SK-N-SH (cell line): ENCODE measurements at regions not wholly inside any gene's neighbourhood (a gene's known extent, or its start where the extent isn't known, plus 50 kb on each side); places are given as distances from the start of the nearest gene placed in this dataset.

Experiments used
- CTCF ChIP-seq: fragments of 200-600 bp; sonication (generic); IDR thresholded peaks from 2 replicates; pipeline ENCODE4 v1.6.1; 2017; ENCODE audit warnings: antibody characterized with exemption, mild to moderate bottlenecking, moderate library complexity
- EP300 ChIP-seq, 2 experiments: IDR thresholded peaks; 2 replicates each; pipeline versions ENCODE4 v1.4.0 to v1.6.1; 2012; ENCODE audit warnings: borderline replicate concordance in 1 of 2, low read depth in 1 of 2, low read length in 1 of 2
- EZH2phosphoT487 ChIP-seq: fragments of 200-600 bp; sonication (generic); IDR thresholded peaks from 2 replicates; pipeline ENCODE4 v1.6.1; 2017; ENCODE audit warnings: low read depth, mixed run types, mild to moderate bottlenecking, antibody characterized with exemption, moderate library complexity, borderline replicate concordance
- GABPA ChIP-seq: IDR thresholded peaks from 2 replicates; pipeline ENCODE4 v1.4.0; 2012; ENCODE audit warnings: low read depth, mild to moderate bottlenecking
- MXI1 ChIP-seq: IDR thresholded peaks from 2 replicates; pipeline ENCODE4 v1.6.1; 2012; ENCODE audit warnings: mild to moderate bottlenecking, low read depth, low read length, improper control_type of control experiment
- POLR2AphosphoS5 ChIP-seq: IDR thresholded peaks from 2 replicates; pipeline ENCODE4 v1.6.1; 2012; ENCODE audit warnings: low read depth, low read length
- RFX5 ChIP-seq: IDR thresholded peaks from 2 replicates; pipeline ENCODE4 v1.6.1; 2012; ENCODE audit warnings: mild to moderate bottlenecking, improper control_type of control experiment, low read length
- SIN3A ChIP-seq: IDR thresholded peaks from 2 replicates; pipeline ENCODE4 v1.6.1; 2012; ENCODE audit warnings: low read depth, mild to moderate bottlenecking, low read length, moderate library complexity, borderline replicate concordance
- SMC3 ChIP-seq: IDR thresholded peaks from 2 replicates; pipeline ENCODE4 v1.6.1; 2012; ENCODE audit warnings: low read depth, low read length, improper control_type of control experiment
- TAF1 ChIP-seq: IDR thresholded peaks from 2 replicates; pipeline ENCODE4 v1.6.1; 2012; ENCODE audit warnings: low read depth, mild to moderate bottlenecking, low read length, moderate library complexity, borderline replicate concordance
- TCF12 ChIP-seq: IDR thresholded peaks from 2 replicates; pipeline ENCODE4 v1.4.0; 2012
- TEAD4 ChIP-seq: IDR thresholded peaks from 2 replicates; pipeline ENCODE4 v1.4.0; 2012; ENCODE audit warnings: mild to moderate bottlenecking, borderline replicate concordance; ENCODE audit not compliant: insufficient read depth
- USF2 ChIP-seq: fragments of 150-350 bp; IDR thresholded peaks from 2 replicates; pipeline ENCODE4 v1.6.1; 2017; ENCODE audit warnings: antibody characterized with exemption, low read length, low read depth, borderline replicate concordance
- YY1 ChIP-seq: IDR thresholded peaks from 2 replicates; pipeline ENCODE4 v1.4.0; 2012; ENCODE audit warnings: low read depth, mild to moderate bottlenecking

GRCh38 chr1:192002063-192002462, 156.2 kb upstream of the RGS18 start:
- TF ChIP-seq EP300 (IDR thresholded peaks at IDR 0.05; ENCODE audit: borderline replicate concordance in 1 of 2, low read depth in 1 of 2, low read length in 1 of 2) (no peak), EZH2phosphoT487 (no peak), CTCF (no peak), POLR2AphosphoS5 (no peak), TCF12 (no peak), SMC3 (no peak), GABPA (no peak), TEAD4 (no peak), SIN3A (no peak), RFX5 (no peak), TAF1 (no peak), USF2 (no peak), MXI1 (no peak), YY1 (no peak)
